GM21390 (cell line): ENCODE measurements at regions not wholly inside any gene's neighbourhood (a gene's known extent, or its start where the extent isn't known, plus 50 kb on each side); places are given as distances from the start of the nearest gene placed in this dataset.

Experiments
- ATAC-seq: cut with Tn5 transposase; IDR thresholded peaks from one replicate; pipeline ENCODE4 v1.9.1; 2021; ENCODE audit not compliant: unreplicated experiment

- ATAC-seq = no peak
Measured at GRCh38 chr1:38721816-38722215, 137.8 kb downstream of the RRAGC start.

GRCh38 chr1:38719880-38720279, 139.7 kb downstream of the RRAGC start:
- no peak for ATAC-seq

GRCh38 chr1:38718031-38718430, 141.5 kb downstream of the RRAGC start:
- ATAC-seq = no peak

- no peak for ATAC-seq
Measured at GRCh38 chr1:38716229-38716628, 143.3 kb downstream of the RRAGC start.

GRCh38 chr1:38715415-38715814, 144.2 kb downstream of the RRAGC start:
- no peak for ATAC-seq

- no peak for ATAC-seq
Measured at GRCh38 chr1:38712046-38712445, 147.5 kb downstream of the RRAGC start.

GRCh38 chr1:38708701-38709258, 150.8 kb downstream of the RRAGC start:
- no peak for ATAC-seq

- no peak for ATAC-seq
Measured at GRCh38 chr1:38701088-38701487, 158.5 kb downstream of the RRAGC start.

GRCh38 chr1:38700077-38700470, 159.5 kb downstream of the RRAGC start:
- ATAC-seq = no peak

- no peak for ATAC-seq
Measured at GRCh38 chr1:38699330-38700076, 160.1 kb downstream of the RRAGC start.

GRCh38 chr1:38697387-38697786, 162.2 kb downstream of the RRAGC start:
- ATAC-seq = no peak

- ATAC-seq = no peak
Measured at GRCh38 chr1:38696371-38696770, 163.2 kb downstream of the RRAGC start.

- ATAC-seq = no peak
Measured at GRCh38 chr1:38693759-38694158, 165.8 kb downstream of the RRAGC start.

- ATAC-seq = no peak
Measured at GRCh38 chr1:38693031-38693430, 166.5 kb downstream of the RRAGC start.

- ATAC-seq = no peak
Measured at GRCh38 chr1:38690790-38691449, 168.7 kb downstream of the RRAGC start.

GRCh38 chr1:38686927-38687255, 172.7 kb downstream of the RRAGC start:
- ATAC-seq = no peak

- ATAC-seq = no peak
Measured at GRCh38 chr1:38686167-38686926, 173.2 kb downstream of the RRAGC start.

- ATAC-seq = no peak
Measured at GRCh38 chr1:38685388-38685787, 174.2 kb downstream of the RRAGC start.

- ATAC-seq = no peak
Measured at GRCh38 chr1:38680801-38681510, 178.6 kb downstream of the RRAGC start.

GRCh38 chr1:38677756-38678155, 181.8 kb downstream of the RRAGC start:
- ATAC-seq = no peak

- ATAC-seq = no peak
Measured at GRCh38 chr1:38677311-38677710, 182.3 kb downstream of the RRAGC start.
